Superior temporal gyrus (tissue), 1 donor: ENCODE measurements at regions not wholly inside any gene's neighbourhood (a gene's known extent, or its start where the extent isn't known, plus 50 kb on each side); places are given as distances from the start of the nearest gene placed in this dataset.
"Not testable (repeated sequence)": the region's sequence is repeated elsewhere in the genome, so short reads cannot be mapped to it uniquely, and the experiment has no call there.

Experiments
- DNase-seq: peaks from one replicate; pipeline ENCODE4 v3.0.0-alpha.2; 2016; ENCODE audit errors: extremely low spot score

DNA sequence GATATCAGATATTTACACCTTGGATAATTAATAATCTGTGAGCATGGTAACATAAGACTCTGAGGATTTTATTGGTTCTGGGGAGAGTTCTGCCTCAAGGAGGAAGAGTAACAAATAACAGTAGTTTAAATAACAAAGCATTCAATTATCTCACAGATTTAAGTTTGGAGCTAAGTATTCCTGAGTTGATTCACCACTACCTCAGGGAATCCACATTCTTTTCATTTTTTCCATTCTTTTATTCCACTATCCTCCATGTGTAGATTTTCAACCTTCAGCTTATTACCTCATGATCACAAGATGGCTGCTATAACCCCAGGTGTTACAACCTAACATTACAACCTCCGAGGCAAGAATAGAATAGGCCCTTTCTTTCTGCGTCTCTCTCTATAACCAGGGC, 252.2 kb upstream of the TOX3 start:
- no peak for DNase-seq

DNA sequence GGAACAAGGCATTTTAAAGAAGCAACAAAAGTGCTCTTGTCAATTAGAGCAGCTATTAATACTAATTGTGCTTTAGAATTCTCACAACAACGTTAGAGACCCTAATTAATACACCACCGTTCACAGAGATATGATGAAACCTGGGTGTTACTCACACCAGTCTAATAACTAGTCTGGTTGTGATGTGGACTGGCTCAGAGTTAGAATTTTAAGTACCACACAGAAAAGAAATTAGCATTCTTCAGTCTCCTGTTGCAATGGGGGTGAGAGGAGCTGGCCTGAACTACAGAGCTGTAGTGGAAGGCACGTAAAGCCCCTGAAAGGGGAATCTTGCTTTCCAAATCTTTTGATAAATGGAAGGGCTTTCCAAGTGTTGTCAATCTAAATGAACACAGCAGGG, 240.8 kb upstream of the TOX3 start:
- DNase-seq: no peak

- no peak for DNase-seq
Observed at GRCh38 chr16:52786091-52786490, 239.1 kb upstream of the TOX3 start.

DNA sequence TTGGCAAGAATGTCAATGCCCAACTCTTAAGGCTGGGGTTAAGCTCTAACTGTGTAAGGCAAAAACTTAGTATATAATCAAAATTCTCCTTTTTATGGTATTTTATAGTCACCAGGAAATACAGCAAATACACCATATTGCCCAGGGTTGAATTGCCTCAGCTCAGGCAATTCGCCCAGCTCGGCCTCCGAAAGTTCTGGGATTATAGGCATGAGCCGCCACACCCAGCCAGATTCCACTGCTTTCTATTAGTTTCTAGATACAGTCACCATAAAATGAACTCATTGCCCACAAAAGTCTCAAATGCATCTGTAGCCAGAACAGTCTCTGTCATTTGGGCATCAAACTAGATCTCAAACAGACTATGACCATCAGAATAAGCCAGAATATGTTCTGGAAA, 238.7 kb upstream of the TOX3 start:
- DNase-seq: no peak

DNA sequence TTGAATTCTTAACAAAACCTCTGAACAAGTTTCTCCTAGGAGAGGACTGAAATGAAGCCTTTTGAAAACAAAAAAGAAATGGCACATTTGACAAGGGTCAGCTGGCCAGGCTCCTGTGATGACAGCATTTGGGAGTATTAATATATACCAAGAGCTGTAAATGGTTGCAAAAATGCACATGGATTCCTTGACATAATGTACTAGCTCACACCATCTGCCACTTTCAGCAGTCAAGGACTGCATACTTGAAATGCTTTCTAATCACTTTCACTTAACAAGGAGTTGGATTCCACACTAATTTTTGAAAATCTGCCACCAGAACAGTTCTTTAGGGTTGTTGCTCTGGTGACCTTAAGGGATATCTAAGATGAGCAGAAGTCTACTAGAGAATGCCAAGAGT, 236.7 kb upstream of the TOX3 start:
- no peak for DNase-seq

- no peak for DNase-seq
Observed at GRCh38 chr16:52781005-52781630, 234.2 kb upstream of the TOX3 start.

- DNase-seq: no peak
Observed at GRCh38 chr16:52773026-52773425, 226.1 kb upstream of the TOX3 start.

DNA sequence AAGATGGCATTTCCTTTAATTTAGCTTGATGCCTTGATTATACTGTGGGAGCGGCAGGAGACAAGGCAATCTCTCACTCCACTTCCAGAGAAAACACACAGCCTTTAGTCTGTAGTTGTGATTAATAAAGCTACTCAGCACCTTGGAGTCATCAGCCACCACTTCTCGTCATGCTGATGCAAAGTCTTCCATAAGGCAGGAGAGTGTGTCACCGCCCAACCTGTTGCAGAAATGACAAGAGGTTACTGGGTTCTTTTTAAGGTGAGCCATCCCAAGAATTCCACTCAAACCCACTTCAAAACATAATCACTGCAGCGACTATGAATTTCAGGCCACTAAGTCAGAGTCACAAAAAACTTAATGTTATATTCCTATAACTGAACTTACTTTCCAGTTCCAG, 223.9 kb upstream of the TOX3 start:
- DNase-seq: no peak

DNA sequence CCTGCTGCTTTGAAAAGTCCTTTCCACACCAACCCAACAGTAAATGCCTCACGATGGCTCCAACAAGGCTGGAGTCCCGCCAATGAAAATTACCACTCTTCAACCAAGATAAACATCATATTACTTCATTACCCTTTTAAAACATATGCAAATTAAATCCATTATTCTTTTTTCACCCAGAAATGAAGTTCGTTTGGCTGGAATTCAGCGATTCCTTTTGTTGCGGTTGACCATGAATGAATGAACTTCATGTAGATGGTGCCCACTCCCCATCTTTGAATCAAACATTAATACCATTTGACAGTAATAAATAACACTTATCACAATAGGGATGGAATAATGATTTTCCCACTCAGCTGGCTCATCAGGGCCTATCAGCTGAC, 211.5 kb upstream of the TOX3 start:
- no peak for DNase-seq

GRCh38 chr16:52757746-52758472, 211.0 kb upstream of the TOX3 start:
- no peak for DNase-seq

GRCh38 chr16:52756812-52757517, 210.0 kb upstream of the TOX3 start:
- DNase-seq: no peak

DNA sequence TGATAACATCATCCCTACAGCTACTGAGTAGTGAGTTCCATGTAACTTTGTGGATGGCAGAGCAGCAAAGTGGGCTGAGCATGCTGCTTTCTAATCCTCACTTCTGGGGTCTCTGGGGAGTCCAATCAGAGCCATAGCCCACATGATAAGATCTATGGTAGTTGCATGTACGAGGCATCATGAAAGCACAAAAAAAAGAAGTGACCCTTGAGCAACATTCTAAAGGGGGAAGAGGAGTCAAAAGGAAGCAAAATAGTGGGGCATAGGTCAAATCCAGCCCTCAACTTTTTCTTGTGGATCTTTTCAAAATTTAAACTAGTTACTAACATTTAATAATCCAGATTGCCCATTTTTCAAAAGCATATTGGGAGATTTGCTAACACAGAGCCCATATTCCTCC, 208.5 kb upstream of the TOX3 start:
- no peak for DNase-seq

DNA sequence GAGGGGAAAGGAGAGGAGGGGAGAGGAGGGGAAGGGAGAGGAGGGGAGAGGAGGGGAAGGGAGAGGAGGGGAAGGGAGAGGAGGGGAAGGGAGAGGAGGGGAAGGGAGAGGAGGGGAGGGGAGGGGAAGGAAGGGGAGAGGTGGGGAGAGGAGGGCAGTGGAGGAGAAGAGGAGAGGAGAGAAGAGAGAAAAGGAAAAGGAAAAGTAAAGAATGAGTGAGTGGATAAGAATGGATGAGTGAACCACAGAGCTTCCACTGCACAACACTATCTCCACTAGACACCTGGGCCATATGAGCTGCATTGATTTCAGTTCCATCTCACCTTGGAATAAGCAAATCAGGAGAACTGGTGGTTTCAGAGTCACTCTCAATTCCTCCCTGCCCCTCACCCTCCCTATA, 204.1 kb upstream of the TOX3 start:
- no peak for DNase-seq

DNA sequence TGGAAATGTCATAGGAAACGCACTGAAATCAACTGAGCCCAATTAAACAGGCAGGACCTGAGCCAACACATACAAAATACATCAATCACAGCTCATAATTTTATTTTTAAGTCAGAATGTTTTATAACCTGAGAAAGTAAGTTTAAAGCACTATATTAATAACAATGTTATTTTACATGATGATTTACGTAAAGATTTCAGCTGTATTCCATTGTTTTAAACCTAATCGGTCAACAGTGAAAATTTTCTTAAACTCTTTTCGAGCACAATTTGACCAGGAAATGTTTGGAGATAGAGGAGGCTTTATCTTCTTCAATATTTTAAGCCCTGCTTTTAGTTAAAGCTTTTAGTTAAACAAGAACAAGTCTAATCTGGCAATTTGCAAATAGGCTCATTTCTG, 201.8 kb upstream of the TOX3 start:
- DNase-seq: no peak

- no peak for DNase-seq
Observed at GRCh38 chr16:52747088-52747595, 200.2 kb upstream of the TOX3 start.

GRCh38 chr16:52743707-52744106, 196.8 kb upstream of the TOX3 start:
- no peak for DNase-seq

DNA sequence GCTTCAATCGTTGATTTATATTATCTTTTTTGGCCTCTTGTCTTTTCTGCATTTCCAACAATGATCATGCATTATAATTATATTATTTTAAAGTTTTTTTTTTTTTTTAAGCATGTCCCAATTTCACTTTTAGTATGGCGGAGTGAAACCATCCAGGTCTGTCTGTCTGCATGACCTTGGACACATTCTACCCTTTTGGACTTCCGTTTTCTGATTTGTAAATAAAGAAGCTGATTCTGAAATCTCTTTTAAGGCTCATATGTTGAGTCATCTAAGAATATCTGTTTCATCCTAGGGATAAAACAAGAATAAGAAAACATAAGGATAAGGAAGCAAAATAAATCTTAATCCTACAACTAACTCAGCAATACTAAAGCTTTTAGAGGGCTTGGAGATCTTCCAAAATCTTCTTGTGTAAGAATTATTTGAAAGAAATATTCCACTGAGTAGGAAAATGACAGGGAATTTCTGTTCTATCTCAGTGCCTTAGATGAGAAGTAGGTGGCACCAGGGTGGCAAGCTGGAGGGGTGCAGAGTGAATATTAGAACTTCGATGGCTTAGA, 195.7 kb upstream of the TOX3 start:
- DNase-seq: no peak

GRCh38 chr16:52742052-52742451, 195.1 kb upstream of the TOX3 start:
- no peak for DNase-seq

DNA sequence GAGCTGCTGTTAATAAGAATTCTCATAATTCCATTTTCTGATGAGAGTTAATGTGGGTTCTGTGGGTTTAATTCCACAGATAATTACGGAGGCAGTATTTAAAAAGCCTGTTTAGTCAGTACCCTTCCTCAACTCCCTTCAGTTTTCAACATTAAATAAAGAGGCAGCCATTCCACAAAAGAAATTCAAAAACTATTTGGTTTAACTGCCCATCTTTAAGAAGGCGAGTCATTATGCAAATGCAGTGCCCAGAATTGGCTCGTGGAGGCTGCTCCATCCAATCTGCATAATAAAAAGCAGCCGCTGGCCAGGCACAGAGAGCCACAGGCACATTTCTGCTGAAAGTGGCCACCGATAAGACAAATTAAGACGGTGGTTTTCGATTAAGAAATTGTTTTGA, 194.4 kb upstream of the TOX3 start:
- DNase-seq: no peak

DNA sequence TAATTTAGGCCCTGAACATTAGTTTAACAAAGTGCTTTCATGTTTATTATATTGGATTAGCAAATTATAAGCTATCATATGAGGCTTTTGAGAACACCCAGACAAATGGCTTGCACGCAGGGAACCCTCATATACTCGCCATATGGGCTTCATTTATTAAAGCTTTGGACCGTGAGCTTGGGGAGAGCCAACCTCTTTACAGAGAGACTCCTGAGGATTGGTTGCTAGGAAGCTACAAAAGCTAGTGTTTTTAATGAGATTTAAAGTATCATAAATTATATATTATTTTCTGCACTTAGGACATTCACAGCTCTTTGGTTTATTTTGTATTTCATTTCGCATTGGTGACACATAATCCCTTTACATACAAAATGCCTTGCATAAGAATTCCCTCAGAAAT, 193.8 kb upstream of the TOX3 start:
- no peak for DNase-seq

DNA sequence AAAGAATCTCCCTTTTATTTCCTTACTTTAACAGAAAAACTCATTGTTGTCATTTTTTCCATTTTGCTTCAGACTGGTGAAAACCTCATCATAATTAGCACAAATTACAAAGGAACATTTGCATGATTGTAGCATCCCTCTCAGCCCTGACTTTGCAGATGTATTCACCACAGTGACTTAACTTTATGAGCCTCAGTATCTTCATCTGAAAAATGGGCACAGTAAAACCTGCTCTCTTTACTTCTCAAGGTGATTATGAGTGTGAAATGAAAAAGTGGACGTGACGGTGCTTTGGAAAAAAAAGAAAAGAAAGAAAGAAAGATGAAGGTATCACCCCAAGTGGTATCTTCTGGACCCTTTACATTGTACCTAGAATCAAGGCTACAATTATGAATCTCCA, 193.4 kb upstream of the TOX3 start:
- no peak for DNase-seq

DNA sequence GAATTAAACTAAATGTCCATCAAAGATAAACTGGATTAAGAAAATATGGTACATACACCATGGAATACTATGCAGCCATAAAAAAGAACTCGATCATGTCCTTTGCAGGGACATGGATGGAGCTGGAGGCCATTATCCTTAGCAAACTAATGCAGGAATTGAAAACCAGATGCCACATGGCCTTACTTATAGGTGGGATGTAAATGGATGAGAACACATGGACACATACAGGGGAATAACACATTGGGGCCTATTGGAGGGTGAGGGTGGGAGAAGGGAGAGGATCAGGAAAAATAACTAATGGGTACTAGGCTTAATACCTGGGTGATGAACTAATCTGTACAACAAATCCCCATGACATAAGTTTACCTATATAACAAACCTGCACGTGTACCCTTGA, 192.0 kb upstream of the TOX3 start:
- not testable (repeated sequence) for DNase-seq
